ENCODE measurements at regions not wholly inside any gene's neighbourhood (a gene's known extent, or its start where the extent isn't known, plus 50 kb on each side); places are given as distances from the start of the nearest gene placed in this dataset.

DNA sequence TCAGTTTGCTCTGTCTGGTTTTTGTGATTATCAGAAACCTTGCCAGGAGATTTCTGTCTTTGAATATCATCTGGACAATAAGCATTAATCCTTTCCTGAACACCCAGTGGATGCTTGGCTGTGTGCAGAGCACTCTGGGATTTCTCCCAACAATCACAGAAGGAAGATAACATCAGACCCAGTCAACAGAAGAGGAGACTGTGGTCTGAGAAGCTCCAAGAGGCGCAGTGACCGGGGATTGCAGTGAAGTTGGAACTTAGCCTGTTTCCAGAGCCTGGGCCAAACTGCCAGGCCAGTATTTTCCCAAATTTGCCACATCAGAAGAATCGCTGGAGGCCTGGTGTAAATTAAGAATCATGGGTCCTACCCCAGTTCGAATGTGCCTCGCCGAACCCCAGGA is 264.7 kb downstream of the C16orf95 start:
- DNase-seq (ENCODE audit: low read depth): no peak

DNA sequence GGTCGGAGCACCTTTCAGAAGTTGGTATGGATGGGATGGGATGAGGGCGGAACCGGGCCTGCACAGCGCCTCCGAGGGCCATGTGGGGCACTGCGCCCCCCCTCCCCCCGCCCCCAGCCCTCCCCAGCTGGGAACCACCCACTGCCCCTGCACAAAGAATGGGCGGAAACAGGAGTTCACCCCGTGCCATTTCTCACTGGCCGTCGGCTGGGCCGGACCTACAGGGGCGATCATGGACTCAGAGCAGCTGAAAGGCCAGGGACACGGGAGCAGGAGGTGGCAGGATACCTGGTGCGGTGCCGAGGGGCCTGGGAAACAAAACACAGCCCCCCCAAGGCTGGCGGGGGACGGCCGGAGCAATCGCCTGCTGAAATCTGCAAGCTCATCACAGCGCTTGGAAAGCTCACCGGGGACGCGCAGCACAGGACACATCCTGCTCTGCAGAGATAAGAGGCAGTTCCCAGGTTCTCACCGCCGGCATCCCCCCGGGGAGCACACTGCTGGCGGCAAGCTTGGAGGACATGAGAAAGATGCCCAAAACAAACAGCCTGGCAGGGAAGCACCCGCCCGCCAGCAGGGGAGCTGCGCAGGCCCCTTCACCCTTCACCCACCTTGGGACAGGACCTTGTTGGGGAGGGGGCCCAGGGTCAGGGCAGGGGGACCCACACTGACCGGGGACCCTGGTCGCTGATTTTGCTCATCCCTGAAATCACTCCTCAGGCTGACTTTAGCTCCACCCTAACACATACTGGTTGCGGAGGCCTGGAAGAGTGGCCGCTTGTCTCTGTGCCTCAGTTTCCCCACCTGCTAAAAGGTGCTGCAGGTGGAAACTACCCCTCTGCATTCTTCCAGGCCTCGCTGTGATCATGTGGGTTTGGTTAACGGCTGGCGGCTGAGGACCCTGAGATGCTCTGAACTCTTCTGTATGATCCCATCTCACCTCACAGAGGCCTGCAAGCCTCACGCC is 263.9 kb downstream of the C16orf95 start:
- DNase-seq (ENCODE audit: low read depth): no peak

DNA sequence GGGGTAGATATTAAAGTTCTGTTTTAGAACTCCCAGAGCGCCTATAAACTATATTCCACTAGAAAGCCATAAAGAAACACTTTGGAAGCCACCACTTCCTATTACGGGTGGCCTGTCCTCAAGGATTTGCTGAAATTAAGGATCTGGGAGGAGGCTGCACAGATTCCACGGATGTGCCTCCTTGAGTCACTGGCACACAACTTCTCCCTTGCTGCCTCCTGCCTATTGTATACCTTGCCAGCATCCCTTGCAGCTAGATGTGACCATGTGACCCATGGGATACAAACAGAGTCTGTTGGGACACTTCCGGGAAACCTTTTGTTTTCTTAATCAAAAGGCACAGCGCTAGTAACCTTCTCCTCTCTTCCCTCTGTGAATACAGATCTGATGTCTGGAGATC is 263.0 kb downstream of the C16orf95 start:
- no peak for DNase-seq (ENCODE audit: low read depth)

DNA sequence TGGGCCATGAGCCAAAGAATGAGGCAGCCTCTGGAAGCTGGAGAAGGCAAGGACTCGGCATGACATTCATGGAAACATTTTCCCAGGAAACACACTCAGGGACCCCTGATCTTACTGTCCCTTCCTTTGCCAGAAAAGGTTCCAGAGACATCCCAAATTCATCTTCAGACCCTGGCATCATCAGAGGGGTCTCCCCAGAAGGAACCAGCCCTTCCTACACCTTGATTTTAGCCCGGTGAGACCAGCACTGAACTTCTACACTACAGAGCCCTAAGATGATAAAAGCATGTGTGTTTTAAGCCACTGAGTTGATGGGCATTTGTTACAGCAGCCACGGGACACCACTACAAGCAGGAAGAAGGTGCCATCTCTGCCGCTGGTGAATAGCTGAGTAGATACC is 262.3 kb downstream of the C16orf95 start:
- DNase-seq (ENCODE audit: low read depth): no peak

DNA sequence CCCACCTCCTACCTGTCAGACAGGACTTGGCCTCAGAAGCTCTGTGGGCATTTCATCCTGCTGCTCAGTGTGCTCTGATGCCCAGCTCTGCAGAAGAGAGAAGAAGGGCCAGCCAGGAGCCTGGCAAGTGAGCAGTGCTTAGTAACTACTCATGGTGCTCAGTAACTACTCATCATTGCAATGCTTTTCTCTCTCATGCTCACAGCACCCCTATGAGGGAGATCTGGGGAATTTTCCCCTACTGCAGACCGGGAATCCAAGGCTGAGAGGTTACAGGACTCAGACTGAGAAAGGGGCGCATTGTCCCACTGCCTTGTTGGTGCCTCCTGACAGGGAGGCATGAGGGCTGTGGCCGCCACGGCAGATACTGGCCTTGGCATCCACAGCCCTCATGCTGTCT is 261.1 kb downstream of the C16orf95 start:
- no peak for DNase-seq (ENCODE audit: low read depth)

DNA sequence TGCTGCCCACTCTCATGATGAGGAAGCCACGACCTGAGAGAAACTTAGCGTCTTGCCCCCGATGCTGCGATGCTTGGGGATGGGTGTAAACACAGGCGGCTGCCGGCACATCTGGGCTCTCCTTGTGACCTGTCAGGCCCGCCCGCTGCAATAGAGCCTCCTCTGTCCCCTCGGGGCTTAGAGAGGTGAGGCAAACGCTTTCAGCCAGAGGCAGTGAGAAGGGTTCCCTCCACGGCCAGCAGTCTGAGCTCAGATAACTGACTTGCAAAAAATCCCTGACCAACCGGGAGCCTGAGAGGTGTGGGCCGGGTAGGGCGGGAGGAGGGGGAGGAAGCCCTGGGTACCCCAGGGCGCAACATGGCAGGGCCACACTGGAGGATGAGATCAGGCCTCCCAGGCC is 260.6 kb downstream of the C16orf95 start:
- no peak for DNase-seq (ENCODE audit: low read depth)

DNA sequence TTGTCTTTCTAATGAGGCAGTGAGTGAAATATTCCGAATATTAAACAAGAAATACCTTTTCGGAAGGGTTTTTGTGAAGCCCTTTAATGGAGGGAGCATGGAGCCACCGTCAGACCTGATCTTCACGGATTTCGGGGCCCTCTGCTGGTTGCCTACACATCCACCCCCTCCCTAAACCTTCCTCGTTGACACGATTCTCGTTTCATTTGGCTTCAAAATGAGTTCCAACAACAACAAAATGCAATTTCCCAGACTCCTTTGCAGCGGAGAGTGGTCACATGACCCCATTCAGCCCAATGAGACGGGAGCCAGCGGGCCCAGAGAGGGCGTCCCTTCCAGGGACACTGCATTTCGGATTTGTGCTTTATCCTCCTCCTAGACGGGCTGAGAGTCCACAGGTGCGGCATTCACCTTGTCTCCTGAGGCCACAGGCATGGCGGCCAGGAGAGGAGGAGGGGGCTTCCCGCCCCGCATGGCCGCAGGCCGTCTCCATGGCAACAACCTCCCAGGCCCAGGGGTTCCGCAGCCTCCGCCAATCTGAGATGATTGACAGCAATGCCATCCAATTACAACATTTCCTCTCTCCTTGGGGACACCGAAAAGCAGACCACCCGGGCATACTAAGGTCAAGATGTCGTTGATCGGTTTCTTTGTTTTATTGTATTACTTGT is 259.8 kb downstream of the C16orf95 start:
- DNase-seq (ENCODE audit: low read depth): no peak

DNA sequence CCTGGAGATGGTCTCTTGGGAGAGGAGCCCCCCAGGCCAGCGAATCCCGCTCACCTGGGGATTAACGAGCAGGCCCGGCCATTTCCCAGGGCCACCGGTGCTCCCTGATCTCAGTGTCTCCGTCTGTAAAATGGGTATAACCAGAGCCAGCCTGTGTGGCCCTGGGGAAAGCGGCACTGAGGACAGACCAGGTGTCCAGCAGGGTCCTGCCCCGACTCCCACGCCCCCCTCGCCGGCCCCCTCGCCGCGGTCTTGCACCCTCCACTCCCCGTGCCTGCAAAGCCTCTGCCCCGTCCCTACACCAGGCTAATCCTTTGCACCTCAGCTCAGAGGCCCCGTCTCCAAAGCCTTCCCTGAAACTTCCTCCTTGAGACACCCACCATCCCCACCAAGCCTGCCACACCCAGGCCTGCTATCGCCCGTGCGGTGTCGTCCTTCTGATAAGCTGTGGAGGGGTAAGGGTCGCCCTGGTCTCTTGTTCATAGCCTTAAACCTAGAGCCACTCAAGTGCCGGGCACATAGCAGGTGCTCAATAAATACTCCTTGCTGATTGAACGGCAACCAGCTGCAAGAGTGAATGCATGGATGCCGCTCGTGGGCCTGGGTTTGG is 259.1 kb downstream of the C16orf95 start:
- DNase-seq (ENCODE audit: low read depth): no peak

DNA sequence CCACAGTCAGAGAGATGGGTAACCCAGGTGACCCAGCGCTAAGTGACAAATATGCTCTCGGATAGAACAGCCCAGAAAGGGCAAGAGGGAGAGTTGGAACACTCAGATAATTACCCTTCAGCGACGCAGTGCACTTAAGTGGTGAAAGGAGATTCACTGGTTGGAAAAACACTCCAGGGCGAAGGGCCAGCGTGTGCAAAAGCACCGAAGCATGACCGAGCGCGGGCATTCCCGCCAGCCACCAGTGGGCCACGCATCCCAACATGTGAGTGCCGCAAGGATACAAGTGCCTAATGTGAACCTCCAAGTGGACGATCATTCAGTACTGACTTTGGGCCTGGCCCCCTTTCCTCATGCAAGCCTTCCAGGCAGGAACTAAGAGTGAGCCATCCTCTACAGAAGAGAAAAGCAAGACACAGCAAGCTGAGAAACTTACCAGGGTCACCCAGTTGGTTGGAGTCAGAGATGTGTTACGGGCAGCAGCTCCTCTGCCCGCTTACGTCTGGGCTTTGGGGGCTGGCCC is 258.4 kb downstream of the C16orf95 start:
- no peak for DNase-seq (ENCODE audit: low read depth)

DNA sequence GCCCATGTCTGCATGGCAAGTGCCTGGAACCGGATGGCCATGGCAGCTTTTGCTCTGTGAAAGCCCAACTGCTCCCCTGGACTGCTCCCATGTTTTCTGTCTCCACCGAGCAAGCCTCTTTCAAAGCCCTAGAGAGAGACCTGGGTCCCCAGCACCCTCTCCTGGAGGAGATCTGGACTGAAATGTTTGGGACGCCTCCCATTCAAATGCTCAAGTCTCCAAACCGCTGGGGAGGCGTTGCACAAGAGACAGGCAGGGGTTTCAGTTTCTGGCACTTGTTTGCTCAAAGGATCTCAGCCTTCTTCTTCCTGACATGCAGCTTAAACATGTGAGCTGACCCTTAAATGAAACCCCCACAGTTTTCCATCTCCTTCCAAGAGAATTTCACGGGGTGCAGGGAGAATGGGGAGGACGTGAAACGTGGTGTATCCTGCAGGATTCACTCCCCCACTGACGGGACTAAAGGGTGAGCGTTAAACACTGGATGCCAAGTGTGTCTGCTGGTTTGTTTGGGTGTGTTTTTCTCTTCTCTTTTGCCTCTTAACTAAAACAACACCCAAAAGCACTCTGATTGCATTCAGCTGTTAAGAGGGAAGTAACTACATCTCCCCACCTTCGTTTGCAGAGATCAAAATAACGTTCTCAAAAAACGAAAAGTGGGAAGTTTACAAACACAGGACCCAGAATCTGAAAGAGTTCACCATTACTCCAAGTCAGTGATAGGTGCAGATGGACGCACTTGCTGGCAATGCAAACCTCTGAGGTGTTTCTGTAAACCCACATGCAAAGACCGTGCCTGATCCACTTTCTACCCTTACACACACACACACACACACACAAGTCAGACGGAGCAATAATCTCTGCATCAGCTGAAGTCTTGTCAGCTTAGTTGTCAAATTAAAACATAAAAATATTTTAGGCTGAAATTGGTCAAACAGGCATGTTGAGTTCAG is 256.9 kb downstream of the C16orf95 start:
- DNase-seq (ENCODE audit: low read depth): no peak

DNA sequence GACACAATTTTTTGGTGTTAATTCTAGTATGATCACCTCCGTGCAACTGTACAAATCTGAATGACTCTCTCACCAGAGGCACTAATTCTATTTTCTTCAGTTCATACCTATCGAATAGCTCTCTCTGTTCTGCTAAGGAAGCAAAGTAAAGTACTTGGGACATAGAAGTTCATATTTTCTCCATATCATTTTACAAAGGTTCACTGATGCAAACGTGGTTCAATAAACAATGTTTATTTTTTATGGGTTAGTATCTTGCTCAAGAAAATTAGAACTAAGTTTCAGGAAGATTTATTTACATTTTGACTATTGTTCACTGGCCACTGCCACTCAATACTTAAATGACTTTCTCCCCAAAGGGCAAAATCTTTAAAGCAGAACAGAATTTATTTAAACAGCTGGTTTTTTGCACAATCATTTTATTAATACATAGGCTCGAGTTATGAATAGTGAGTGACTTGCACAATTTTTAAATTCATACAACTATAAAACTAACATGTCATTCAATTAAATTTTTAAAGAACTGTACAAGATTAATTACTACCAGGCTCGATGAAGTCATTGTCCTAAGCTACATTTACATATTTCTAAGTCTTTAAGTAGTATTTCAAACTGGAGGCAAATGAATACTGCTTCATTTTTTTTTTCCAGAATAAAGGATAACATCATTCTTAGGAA is 255.8 kb downstream of the C16orf95 start:
- DNase-seq (ENCODE audit: low read depth): no peak

DNA sequence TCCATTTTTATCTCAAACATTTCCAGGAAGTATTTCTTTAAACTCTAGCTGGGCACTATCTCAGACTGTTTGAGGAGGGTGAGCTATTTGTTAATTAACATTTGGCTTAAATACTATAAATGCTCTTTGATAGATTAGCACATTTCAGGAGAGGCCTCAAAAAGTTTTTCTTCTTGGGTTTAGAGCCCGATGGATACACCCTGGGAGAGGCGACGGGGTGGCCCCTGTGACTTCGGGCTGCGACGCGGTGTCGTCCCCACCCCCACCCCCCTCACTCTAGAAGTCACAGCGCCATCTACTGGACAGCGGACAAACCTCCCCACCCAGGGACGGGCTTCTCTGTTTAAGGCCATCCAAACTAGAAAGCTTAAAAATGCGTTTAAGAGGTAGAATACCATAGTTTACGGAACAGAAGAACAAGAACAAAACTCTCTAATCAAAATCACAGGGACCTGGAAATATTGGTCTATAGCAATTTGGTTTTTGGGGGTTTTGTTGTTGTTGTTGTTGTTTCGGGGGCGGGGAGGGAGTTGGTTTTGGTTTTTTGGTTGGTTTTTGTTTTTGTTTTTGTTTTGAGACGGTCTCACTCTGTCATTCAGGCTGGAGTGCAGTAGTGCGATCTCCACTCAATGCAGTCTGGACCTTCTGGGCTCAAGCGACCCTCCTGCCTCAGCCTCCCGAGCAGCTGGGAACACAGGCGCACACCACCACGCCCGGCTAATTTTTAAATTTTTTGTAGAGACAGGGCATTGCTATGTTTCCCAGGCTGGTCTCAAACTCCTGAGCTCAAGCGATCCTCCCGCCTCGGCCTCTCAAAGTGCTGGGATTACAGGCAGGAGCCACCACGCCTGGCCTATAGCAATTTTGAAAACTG is 254.4 kb downstream of the C16orf95 start:
- peak; percentile 14 for DNase-seq (ENCODE audit: low read depth)

DNA sequence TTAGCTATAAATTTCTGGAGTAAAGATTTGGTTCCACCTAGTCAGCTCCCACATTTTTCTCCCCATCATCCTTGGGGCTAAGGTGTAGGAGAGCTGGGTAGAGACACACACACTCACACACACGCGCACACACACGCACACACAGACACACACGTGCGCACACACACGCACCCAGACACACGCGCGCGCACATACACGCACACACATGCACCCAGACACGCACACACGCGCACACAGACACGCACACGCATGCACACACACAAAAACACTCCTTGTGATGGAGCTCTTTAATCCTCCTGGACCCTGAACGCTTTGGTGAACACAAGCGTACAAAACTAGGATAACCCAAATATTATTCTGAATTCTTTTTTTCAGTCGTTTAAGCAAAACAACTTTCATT is 253.6 kb downstream of the C16orf95 start:
- DNase-seq (ENCODE audit: low read depth): no peak

DNA sequence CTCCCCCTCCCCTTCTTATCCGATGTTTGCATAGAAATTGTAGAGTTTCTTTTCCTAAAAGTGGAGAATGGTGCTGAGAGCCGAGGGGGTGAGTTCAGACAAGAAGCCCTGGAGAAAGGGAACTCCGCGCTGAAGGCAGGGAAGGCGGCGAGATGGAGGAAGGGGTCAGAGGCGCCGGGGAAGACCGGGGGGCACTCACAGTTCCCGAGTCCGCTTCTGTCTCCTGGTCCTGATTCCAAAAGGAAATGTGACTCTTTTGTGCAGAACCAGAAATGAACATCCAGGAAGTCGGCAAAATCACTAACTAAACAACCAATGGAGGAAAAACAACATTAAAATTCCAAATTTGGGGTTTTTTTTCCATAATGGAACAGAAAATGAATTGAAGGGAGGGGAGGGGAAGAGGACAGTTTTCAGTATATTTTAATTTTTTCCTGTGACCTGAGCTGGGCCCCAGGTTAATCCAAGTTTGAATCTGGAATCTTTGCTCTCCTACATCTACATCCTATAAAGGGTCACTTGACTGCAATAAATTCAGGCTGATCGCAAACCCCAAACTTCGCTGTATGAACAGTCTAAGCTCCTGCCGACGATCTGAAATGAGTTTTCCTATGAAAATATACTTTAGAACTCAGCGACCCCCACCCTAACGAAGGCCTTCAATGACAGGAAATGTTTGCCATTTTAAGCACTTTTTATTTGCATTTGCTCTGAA is 252.3 kb downstream of the C16orf95 start:
- no peak for DNase-seq (ENCODE audit: low read depth)

DNA sequence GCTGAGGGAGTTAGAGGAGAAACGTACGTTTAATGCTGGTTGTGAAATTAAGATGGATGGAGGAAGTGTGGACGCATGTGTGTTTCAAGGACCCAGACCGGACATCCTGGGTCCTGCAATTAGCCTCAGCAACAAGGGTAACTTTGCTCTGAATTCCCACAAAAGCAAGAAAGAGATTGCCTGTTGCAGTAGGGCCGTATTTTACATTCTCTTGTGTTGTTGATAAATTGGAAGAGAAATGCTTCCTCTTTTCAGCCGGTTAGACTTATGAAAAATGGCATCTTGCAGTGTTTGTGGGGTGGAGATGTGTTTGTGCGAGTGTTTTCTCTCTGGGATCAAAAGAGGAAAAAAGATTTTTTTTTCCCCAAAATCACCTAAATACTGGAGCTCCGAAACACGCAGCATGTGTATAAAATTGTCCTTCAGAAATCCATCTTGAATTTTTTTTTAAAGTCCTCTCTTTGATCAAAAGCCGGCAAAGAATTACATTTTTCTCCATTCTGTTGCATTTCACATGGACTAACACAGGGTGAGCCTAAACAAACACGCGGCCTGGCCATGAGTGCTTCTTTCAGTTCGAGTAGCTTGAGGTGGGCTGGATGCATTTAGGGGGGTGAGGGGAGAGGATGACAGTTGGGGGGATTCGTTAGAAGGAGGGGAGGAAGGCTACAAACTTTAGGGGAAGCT is 251.6 kb downstream of the C16orf95 start:
- DNase-seq (ENCODE audit: low read depth): no peak

DNA sequence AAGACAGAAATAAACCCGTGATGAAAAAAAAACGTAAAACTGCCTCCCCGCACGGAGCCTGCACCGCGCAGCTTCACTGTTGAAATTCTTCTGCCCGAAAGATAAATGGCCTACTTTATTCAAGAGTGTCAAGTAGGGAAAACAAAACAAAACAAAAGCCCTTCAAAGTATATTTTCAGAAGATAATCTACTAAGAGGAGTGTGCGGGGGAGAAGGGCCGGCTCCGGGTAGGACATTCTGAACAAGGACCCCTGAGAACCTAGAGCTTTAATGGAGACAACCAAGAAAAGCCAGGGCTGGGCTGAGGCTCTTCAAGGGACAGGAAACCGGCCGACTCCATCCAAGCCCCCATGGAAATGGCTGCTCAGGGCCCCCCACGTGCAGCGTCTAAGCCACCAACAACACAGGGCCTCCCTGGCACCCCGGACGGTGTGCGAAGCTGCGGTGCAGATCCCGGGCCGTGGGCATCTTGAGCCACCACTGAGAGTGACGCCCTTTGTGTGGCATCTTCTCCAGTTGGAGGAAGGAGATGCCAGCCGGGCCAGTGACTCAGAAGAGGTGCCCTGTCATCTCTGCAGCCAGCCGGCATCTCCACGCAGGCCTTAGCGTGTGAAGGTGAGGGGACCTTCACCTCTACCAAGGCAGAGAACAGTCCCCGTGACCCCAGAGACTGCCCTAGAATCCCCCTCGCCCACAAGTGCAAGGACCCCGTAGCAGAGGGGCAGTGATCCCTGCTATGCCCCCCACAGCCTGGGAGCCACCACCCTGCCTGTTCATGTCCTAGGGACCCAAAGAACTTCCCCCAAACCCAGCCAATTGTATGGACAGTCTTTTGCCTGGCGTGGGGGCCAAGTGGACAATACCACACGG is 250.8 kb downstream of the C16orf95 start:
- no peak for DNase-seq (ENCODE audit: low read depth)

DNA sequence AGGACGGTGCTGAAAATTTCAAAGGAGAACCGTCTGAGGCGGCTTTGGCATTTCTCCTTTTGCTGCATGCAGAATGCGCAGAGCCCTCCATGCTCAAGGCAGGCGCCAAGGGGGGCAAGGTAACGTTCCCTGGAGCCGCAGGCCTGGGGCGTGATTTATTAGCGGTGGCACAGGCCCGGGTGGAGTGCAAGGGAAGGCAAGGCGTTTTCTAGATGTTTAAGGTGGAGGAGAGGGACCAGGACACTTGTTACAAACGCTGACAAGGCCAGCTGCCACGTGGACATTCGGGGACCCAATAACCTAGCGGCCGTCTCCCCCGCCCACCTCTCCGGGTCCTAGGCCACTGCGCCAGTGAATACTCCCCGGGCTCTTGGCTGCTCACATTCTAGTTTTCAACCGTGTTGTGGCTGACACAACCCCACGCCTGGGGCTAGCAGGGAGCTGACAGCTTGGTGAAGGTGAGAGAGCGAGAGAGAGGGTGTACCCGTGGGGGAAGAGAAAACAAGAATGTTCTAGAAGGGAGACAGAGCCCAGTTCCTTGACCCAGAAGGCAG is 250.1 kb downstream of the C16orf95 start:
- DNase-seq (ENCODE audit: low read depth): no peak

Data from stimulated activated CD8-positive, alpha-beta memory T cell treated with anti-CD3 and anti-CD28 coated beads, Interleukin-15, amount 100 ng/mL, for 1 hour (primary cell).